NCI-H526 (cell line): ENCODE measurements at regions not wholly inside any gene's neighbourhood (a gene's known extent, or its start where the extent isn't known, plus 50 kb on each side); places are given as distances from the start of the nearest gene placed in this dataset.
"Not testable (repeated sequence)": the region's sequence is repeated elsewhere in the genome, so short reads cannot be mapped to it uniquely, and the experiment has no call there.

Source experiments
- DNase-seq, 2 experiments: peaks; one replicate each; lab custom pipeline; 2025; lab: John Stamatoyannopoulos, UW

- DNase-seq = not testable (repeated sequence)
Observed at GRCh38 chr15:20267051-20267730, 274.4 kb downstream of the GOLGA6L6 start.

- DNase-seq = not testable (repeated sequence)
Observed at GRCh38 chr15:20265710-20266109, 275.9 kb downstream of the GOLGA6L6 start.

GRCh38 chr15:20261321-20262280, 280.0 kb downstream of the GOLGA6L6 start:
- DNase-seq = not testable (repeated sequence)

- not testable (repeated sequence) for DNase-seq
Observed at GRCh38 chr15:20260650-20261049, 280.9 kb downstream of the GOLGA6L6 start.

- DNase-seq = not testable (repeated sequence)
Observed at GRCh38 chr15:20259559-20260190, 281.9 kb downstream of the GOLGA6L6 start.

GRCh38 chr15:20256394-20256793, 285.2 kb downstream of the GOLGA6L6 start:
- DNase-seq = not testable (repeated sequence)

GRCh38 chr15:20255641-20256040, 286.0 kb downstream of the GOLGA6L6 start:
- not testable (repeated sequence) for DNase-seq

- DNase-seq = not testable (repeated sequence)
Observed at GRCh38 chr15:20253047-20253615, 288.5 kb downstream of the GOLGA6L6 start.

- not testable (repeated sequence) for DNase-seq
Observed at GRCh38 chr15:20252040-20252439, 289.6 kb downstream of the GOLGA6L6 start.

- DNase-seq = not testable (repeated sequence)
Observed at GRCh38 chr15:20251214-20252005, 290.2 kb downstream of the GOLGA6L6 start.

GRCh38 chr15:20250206-20250605, 291.4 kb downstream of the GOLGA6L6 start:
- not testable (repeated sequence) for DNase-seq

GRCh38 chr15:20249677-20249970, 292.0 kb downstream of the GOLGA6L6 start:
- not testable (repeated sequence) for DNase-seq

- not testable (repeated sequence) for DNase-seq
Observed at GRCh38 chr15:20248434-20248833, 293.2 kb downstream of the GOLGA6L6 start.

GRCh38 chr15:20247137-20247536, 294.5 kb downstream of the GOLGA6L6 start:
- not testable (repeated sequence) for DNase-seq

GRCh38 chr15:20246624-20247023, 295.0 kb downstream of the GOLGA6L6 start:
- DNase-seq = not testable (repeated sequence)

GRCh38 chr15:20245856-20246255, 295.7 kb downstream of the GOLGA6L6 start:
- not testable (repeated sequence) for DNase-seq

- DNase-seq = not testable (repeated sequence)
Observed at GRCh38 chr15:20244792-20245191, 296.8 kb downstream of the GOLGA6L6 start.

- DNase-seq = not testable (repeated sequence)
Observed at GRCh38 chr15:20243486-20244240, 297.9 kb downstream of the GOLGA6L6 start.

GRCh38 chr15:20240366-20240917, 301.2 kb downstream of the GOLGA6L6 start:
- DNase-seq = not testable (repeated sequence)

- DNase-seq = not testable (repeated sequence)
Observed at GRCh38 chr15:20239186-20239585, 302.4 kb downstream of the GOLGA6L6 start.
